GM12875 (cell line): ENCODE measurements at regions not wholly inside any gene's neighbourhood (a gene's known extent, or its start where the extent isn't known, plus 50 kb on each side); places are given as distances from the start of the nearest gene placed in this dataset.
"Not testable (repeated sequence)": the region's sequence is repeated elsewhere in the genome, so short reads cannot be mapped to it uniquely, and the experiment has no call there.

Source experiments
- H3K4me3 ChIP-seq: one replicate; pipeline ENCODE4 v1.5.1; 2011; ENCODE audit warnings: low read depth, low read length, control low read depth
- TF ChIP-seq, protein P1 (sequence below): IDR thresholded peaks from 2 replicates; pipeline ENCODE4 v1.5.1; 2011; ENCODE audit warnings: low read depth, mild to moderate bottlenecking, control low read depth, inconsistent platforms, low read length, moderate library complexity, borderline replicate concordance; ENCODE audit not compliant: insufficient read depth

DNA sequence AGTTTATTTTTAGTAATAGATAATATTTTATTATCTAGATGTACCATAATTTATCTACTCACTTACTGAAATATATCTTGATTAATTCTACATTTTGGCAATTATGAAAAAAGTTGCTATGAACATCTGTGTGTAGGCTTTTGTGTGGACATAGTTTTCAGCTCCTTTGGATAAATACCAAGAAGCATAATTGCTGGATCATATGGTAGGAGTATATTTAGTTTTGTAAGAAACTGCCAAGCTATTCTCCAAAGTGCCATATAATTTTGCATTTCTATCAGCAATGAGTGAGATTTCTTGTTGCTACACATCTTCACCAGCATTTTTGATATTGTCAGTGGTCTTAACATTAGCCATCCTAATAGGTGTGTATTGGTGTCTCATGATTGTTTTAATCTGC lies 882.6 kb upstream of the GRIA3 start:
- H3K4me3 ChIP-seq: no peak overlapping the region
- TF ChIP-seq, protein P1, sequence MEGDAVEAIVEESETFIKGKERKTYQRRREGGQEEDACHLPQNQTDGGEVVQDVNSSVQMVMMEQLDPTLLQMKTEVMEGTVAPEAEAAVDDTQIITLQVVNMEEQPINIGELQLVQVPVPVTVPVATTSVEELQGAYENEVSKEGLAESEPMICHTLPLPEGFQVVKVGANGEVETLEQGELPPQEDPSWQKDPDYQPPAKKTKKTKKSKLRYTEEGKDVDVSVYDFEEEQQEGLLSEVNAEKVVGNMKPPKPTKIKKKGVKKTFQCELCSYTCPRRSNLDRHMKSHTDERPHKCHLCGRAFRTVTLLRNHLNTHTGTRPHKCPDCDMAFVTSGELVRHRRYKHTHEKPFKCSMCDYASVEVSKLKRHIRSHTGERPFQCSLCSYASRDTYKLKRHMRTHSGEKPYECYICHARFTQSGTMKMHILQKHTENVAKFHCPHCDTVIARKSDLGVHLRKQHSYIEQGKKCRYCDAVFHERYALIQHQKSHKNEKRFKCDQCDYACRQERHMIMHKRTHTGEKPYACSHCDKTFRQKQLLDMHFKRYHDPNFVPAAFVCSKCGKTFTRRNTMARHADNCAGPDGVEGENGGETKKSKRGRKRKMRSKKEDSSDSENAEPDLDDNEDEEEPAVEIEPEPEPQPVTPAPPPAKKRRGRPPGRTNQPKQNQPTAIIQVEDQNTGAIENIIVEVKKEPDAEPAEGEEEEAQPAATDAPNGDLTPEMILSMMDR: no peak

DNA sequence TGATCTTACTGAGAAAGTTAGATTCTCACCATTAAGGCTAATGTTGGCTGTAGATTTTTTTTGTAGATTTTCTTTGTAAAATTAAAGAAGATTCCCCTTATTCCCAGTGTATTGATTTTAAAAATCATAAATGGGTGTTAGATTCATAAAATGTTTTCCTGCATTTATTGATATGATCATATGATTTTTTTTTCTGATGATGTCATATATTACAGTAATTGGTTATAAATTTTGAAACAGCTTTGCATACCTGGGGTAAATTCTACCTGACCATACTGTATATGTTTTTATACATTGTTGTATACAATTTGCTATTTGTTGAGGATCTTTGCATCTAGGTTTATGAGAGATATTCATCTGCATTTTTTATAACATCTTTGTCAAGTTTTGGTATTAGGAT lies 880.3 kb upstream of the GRIA3 start:
- TF ChIP-seq, protein P1: no peak
- no peak overlapping the region for H3K4me3 ChIP-seq

DNA sequence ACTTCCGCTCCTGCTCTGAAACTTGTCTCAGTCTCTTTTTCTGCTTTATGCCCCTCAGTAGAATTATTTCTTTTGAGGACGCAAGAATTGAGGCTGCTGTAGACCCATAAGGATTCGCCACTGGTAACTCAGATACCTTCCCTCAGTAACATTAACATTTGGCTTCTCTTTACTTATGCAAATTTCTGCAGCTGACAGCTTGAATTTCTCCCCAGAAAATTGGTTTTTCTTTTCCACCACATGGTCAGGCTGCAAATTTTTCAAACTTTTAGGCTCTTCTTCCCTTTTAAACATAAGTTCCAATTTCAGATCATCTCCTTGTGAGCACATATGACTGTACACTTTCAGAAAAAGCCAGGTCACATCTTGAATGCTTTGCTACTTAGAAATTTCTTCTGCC lies 839.3 kb upstream of the GRIA3 start:
- TF ChIP-seq, protein P1: no peak

DNA sequence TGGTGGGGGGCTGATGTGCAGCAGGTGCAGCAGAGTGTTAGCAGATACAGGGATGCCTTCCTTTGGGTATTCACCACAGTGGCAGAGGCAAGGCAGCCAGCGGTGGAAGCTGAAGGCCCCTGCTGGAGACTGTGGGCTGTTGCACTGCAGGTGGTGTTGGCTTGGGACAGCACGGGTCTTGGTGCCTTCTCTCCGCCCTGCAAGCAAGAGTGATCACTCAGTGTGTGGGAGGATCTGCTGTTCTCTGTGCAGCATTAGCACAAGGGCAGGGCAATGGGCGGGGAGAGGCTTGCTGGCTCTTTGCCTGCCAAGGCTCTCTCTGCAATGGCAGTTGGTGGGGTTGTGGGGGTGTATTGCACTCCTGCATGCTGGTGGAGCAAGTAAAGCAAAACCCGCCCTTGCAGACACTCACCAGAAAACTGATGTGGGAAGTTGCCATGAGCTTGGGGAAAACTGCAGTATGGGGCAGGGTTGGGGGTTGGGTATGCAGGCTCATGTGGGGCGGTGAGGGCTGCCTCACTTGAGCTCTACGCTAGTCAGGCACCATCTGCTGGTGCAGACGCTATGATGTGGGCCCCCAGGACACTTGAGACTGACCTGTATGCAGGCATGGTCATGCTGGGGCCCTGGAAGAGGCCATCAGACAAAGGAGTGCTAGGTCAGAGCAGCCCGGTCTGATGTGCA lies 820.8 kb upstream of the GRIA3 start:
- H3K4me3 ChIP-seq: no peak overlapping the region
- TF ChIP-seq, protein P1: no peak

More for the DNA sequence above, 839.3 kb upstream of the GRIA3 start:
- no peak overlapping the region for H3K4me3 ChIP-seq

DNA sequence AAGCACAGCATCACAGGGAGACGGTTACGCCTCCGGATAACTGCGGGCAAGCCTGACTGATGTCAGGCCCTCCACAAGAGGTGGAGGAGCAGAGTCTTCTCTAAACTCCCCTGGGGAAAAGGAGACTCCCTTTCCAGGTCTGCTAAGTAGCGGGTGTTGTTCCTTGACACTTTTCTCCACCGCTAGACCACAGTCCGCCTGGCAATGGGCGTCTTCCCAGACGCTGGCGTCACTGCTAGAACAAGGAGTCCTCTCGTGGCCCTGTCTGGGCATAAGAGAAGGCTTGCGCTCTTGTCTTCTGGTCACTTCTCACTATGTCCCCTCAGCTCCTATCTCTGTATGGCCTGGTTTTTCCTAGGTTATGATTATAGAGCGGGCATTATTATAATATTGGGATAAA lies 808.5 kb upstream of the GRIA3 start:
- H3K4me3 ChIP-seq: not testable (repeated sequence)

DNA sequence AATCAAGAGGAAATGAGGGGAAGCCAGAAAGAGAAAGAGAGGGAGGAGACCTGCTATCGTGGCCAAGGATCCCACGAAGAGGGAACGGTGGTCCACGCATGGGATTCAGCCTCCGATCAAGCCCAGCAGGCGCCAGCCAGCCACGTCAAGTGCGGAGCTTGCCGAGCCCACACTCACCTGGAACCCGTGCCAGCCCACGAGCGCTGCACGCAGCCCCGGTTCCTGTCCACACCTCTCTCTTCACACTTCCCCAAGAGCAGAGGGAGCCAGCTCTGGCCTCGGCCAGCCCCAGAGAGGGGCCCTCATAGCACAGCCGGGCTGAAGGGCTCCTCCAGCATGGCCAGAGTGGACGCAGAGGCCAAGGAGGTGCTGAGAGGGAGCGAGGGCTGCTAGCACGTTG lies 795.1 kb upstream of the GRIA3 start:
- H3K4me3 ChIP-seq: no peak overlapping the region
- TF ChIP-seq, protein P1: no peak

DNA sequence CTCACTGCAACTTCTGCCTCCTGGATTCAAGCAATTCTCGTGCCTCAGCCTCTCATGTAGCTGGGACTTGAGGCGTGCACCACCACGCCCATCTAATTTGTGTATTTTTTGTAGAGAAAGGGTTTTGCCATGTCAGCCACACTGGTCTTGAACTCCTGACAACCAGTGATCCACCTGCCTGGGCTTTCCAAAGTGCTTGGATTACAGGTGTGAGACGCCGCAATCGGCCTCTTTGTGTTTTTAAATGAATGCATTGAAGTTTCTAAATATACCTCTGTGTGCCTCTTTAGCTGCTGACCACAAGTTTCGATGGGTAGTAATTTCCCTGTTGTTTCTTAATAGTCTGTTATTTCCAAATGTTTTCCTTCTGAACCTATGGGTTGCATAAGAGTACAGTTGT lies 765.3 kb upstream of the GRIA3 start:
- TF ChIP-seq, protein P1: no peak
- H3K4me3 ChIP-seq: no peak overlapping the region
